ENCODE measurements at regions not wholly inside any gene's neighbourhood (a gene's known extent, or its start where the extent isn't known, plus 50 kb on each side); places are given as distances from the start of the nearest gene placed in this dataset.

DNA sequence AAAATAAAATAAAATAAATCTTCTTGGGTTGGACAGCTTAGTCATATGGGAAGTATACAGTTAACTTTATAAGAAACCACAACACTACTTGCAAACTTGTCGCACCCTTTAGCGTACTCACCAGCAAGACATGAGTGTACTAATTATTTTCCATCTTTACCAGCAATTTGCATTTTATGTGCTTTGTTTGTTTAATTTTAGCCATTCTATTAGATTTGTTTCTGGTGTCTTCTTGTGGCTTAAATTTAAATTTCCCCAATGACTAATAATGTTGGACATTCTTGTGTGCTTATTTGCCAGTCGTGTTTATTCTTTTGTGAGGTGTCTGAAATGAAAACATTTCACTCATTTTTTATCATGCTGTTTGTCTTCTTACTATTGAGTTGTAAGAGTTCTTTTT is 1172.2 kb upstream of the CITED2 start:
- BruUV-seq (replicated peaks) = no TSS peak
- ChIA-PET CTCF (no interaction called here), POLR2A (no interaction called here)
- TF ChIP-seq, protein P1, sequence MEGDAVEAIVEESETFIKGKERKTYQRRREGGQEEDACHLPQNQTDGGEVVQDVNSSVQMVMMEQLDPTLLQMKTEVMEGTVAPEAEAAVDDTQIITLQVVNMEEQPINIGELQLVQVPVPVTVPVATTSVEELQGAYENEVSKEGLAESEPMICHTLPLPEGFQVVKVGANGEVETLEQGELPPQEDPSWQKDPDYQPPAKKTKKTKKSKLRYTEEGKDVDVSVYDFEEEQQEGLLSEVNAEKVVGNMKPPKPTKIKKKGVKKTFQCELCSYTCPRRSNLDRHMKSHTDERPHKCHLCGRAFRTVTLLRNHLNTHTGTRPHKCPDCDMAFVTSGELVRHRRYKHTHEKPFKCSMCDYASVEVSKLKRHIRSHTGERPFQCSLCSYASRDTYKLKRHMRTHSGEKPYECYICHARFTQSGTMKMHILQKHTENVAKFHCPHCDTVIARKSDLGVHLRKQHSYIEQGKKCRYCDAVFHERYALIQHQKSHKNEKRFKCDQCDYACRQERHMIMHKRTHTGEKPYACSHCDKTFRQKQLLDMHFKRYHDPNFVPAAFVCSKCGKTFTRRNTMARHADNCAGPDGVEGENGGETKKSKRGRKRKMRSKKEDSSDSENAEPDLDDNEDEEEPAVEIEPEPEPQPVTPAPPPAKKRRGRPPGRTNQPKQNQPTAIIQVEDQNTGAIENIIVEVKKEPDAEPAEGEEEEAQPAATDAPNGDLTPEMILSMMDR (IDR thresholded peaks at IDR 0.05; ENCODE audit: unreplicated experiment) = no peak
- H3K27me3 Mint-ChIP-seq (ENCODE audit: insufficient read depth, unreplicated experiment) = no peaks in the 10 kb centered on the region
- H3K27ac Mint-ChIP-seq (ENCODE audit: low read depth, unreplicated experiment) = no peak overlapping the region
- DNase-seq (ENCODE audit: unreplicated experiment) = no peak
- H3K4me3 Mint-ChIP-seq (ENCODE audit: unreplicated experiment) = no peak overlapping the region
- intact Hi-C loops (cut with micrococcal nuclease) = no loop called here
- H3K4me1 Mint-ChIP-seq (ENCODE audit: insufficient read depth, unreplicated experiment) = peaks cover 12% of the 10 kb centered on the region
- no peaks in the 10 kb centered on the region for H3K9me3 Mint-ChIP-seq (ENCODE audit: unreplicated experiment)
- no peaks in the 10 kb centered on the region for H3K36me3 Mint-ChIP-seq (ENCODE audit: insufficient read depth, unreplicated experiment)

DNA sequence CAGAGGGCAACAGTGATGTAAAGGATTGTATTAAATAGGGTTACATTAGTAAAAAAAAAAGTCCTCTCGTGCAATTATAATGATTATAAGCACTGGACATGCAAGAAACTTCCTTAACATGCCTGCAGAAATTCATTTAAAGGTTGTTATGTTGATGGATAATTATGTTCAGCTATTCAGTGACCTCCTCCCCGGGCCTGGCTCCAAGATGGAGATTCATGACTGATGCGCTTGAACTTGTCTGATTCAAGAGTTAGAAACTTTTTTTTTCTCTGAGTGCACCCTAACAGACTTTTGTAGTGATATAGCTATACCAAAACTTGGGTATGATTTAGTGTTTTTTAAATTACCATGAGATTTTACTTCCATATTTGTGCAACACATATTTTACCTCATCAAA is 1170.0 kb upstream of the CITED2 start:
- no TSS peak for BruUV-seq (replicated peaks)
- intact Hi-C loops (cut with micrococcal nuclease) = no loop called here

DNA sequence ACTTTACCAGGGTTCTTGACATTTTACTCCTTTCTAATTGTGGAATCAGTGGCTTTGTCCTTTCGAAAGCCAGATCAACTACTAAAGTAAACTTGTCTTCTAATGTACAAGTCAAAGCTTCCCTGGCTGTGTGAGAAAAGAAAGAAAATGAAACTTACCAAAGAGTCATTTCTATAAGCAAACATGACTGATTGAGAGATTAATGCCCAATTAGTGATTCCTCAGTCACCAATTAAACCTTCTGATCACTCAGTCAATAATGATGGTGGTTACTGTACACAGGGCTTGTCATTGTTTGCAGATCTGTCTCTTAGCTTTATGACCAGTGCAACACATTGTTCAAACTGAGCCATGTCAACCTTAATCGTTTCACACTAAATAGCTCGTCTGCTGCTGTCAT is 1168.4 kb upstream of the CITED2 start:
- BruUV-seq (replicated peaks) = no TSS peak
- H3K36me3 Mint-ChIP-seq (ENCODE audit: insufficient read depth, unreplicated experiment) = no peaks in the 10 kb centered on the region
- POLR2A ChIA-PET = no interaction called here

More for the DNA sequence above, 1170.0 kb upstream of the CITED2 start:
- Mint-ChIP-seq H3K4me1 (ENCODE audit: insufficient read depth, unreplicated experiment) (peaks cover 12% of the 10 kb centered on the region), H3K9me3 (ENCODE audit: unreplicated experiment) (no peaks in the 10 kb centered on the region), H3K27me3 (ENCODE audit: insufficient read depth, unreplicated experiment) (no peaks in the 10 kb centered on the region), H3K27ac (ENCODE audit: low read depth, unreplicated experiment) (no peak overlapping the region), H3K36me3 (ENCODE audit: insufficient read depth, unreplicated experiment) (no peaks in the 10 kb centered on the region), H3K4me3 (ENCODE audit: unreplicated experiment) (no peak overlapping the region)
- TF ChIP-seq, protein P1 (IDR thresholded peaks at IDR 0.05; ENCODE audit: unreplicated experiment) = no peak
- DNase-seq (ENCODE audit: unreplicated experiment) = no peak
- POLR2A ChIA-PET = no interaction called here
- CTCF ChIA-PET = no interaction called here

DNA sequence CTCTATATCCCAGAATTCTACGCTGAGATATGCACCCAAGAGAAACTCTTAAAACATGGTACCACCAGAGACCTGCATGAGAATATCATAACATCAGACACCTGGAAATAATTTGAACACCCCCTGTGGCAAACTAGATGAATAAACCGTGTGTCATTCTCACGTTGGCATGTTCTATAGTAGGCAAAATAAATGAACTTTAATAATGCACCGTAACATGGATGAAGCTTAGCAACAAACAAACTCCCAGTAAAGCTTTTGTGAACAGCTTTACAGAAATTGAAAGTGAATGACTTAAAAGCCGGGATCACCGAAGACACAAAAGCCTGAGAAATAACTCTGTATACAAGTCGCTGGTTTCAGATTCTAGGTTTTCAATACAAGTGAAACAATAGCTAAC is 1166.8 kb upstream of the CITED2 start:
- Mint-ChIP-seq H3K36me3 (ENCODE audit: insufficient read depth, unreplicated experiment) (no peaks in the 10 kb centered on the region), H3K27ac (ENCODE audit: low read depth, unreplicated experiment) (no peak overlapping the region), H3K27me3 (ENCODE audit: insufficient read depth, unreplicated experiment) (no peaks in the 10 kb centered on the region), H3K9me3 (ENCODE audit: unreplicated experiment) (no peaks in the 10 kb centered on the region), H3K4me3 (ENCODE audit: unreplicated experiment) (no peak overlapping the region), H3K4me1 (ENCODE audit: insufficient read depth, unreplicated experiment) (peaks cover 22% of the 10 kb centered on the region)
- no peak for DNase-seq (ENCODE audit: unreplicated experiment)
- TF ChIP-seq, protein P1 (IDR thresholded peaks at IDR 0.05; ENCODE audit: unreplicated experiment) = no peak
- ChIA-PET POLR2A (interaction anchor here (0.6 kb wide), 1 partner anchor 1378 kb away, joined by 3 read pairs; no protein-coding TSS in a partner anchor), CTCF (no interaction called here)
- no TSS peak for BruUV-seq (replicated peaks)
- intact Hi-C loops (cut with micrococcal nuclease) = no loop called here

More for the DNA sequence above, 1168.4 kb upstream of the CITED2 start:
- CTCF ChIA-PET = interaction anchor here (0.5 kb wide), 1 partner anchor 512 kb away, joined by 5 read pairs; no protein-coding TSS in a partner anchor
- TF ChIP-seq, protein P1 (IDR thresholded peaks at IDR 0.05; ENCODE audit: unreplicated experiment) = no peak
- DNase-seq (ENCODE audit: unreplicated experiment) = no peak
- Mint-ChIP-seq H3K4me3 (ENCODE audit: unreplicated experiment) (no peak overlapping the region), H3K27ac (ENCODE audit: low read depth, unreplicated experiment) (peak overlapping the region; percentile 28), H3K27me3 (ENCODE audit: insufficient read depth, unreplicated experiment) (no peaks in the 10 kb centered on the region), H3K9me3 (ENCODE audit: unreplicated experiment) (no peaks in the 10 kb centered on the region), H3K4me1 (ENCODE audit: insufficient read depth, unreplicated experiment) (peaks cover 19% of the 10 kb centered on the region)
- intact Hi-C loops (cut with micrococcal nuclease) = no loop called here

Data from MCF 10A (cell line).